Stomach (tissue), 4 donors: ENCODE measurements at regions not wholly inside any gene's neighbourhood (a gene's known extent, or its start where the extent isn't known, plus 50 kb on each side); places are given as distances from the start of the nearest gene placed in this dataset.

ENCODE experiments used
- EP300 ChIP-seq: sonication (generic); formaldehyde crosslinking; IDR thresholded peaks from one replicate; pipeline ENCODE4 v1.6.1; 2017; ENCODE audit warnings: antibody characterized with exemption
- POLR2A ChIP-seq, 4 donors: fragments of 450-650 bp; IDR thresholded peaks; one replicate each; pipeline ENCODE4 v1.6.1; 2016; ENCODE audit warnings: antibody characterized with exemption in 4 of 4, control low read depth in 2 of 4, mild to moderate bottlenecking in 1 of 4, moderate library complexity in 1 of 4
- POLR2AphosphoS5 ChIP-seq, 3 donors: sonication (generic); formaldehyde crosslinking; IDR thresholded peaks; one replicate each; pipeline ENCODE4 v1.6.1; 2016; ENCODE audit warnings: antibody characterized with exemption in 3 of 3
- TF ChIP-seq, protein P1 (sequence below), 7 experiments: fragments of 450-650 bp in 4 of 7; fragments of 200-600 bp in 3 of 7; sonication (generic) in 3 of 7; IDR thresholded peaks; one replicate each; pipeline ENCODE4 v1.5.1; 2016 to 2019; ENCODE audit warnings: antibody characterized with exemption in 7 of 7, control low read depth in 2 of 7, mild to moderate bottlenecking in 1 of 7

DNA sequence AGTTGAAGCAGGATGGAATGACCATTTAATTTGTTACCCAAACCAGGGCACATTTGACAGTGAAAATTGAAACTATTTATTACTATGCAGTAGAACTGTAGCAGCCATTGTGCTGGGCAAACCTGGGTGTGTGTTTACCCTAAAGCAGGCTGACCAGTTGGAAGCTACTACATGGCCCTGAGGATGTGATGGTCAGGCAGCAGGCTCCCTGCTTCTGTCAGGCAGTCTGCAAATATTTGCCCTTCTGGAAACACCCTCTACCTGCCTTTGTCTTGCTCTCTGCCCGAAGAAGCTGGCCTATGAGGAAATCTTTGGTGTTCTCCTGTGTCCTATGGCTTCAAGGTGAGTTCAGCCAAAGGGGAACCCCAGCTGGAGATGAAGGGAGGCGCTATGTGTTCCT is 600.1 kb upstream of the KIRREL3 start:
- TF ChIP-seq, protein P1, sequence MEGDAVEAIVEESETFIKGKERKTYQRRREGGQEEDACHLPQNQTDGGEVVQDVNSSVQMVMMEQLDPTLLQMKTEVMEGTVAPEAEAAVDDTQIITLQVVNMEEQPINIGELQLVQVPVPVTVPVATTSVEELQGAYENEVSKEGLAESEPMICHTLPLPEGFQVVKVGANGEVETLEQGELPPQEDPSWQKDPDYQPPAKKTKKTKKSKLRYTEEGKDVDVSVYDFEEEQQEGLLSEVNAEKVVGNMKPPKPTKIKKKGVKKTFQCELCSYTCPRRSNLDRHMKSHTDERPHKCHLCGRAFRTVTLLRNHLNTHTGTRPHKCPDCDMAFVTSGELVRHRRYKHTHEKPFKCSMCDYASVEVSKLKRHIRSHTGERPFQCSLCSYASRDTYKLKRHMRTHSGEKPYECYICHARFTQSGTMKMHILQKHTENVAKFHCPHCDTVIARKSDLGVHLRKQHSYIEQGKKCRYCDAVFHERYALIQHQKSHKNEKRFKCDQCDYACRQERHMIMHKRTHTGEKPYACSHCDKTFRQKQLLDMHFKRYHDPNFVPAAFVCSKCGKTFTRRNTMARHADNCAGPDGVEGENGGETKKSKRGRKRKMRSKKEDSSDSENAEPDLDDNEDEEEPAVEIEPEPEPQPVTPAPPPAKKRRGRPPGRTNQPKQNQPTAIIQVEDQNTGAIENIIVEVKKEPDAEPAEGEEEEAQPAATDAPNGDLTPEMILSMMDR (IDR thresholded peaks at IDR 0.05): no peak
- TF ChIP-seq POLR2A (IDR thresholded peaks at IDR 0.05) (no peak), POLR2AphosphoS5 (IDR thresholded peaks at IDR 0.05) (no peak), EP300 (no peak)
